Inferior parietal cortex (tissue), 1 donor: ENCODE measurements at regions not wholly inside any gene's neighbourhood (a gene's known extent, or its start where the extent isn't known, plus 50 kb on each side); places are given as distances from the start of the nearest gene placed in this dataset.
A peak's percentile ranks its signal among the peaks of the same experiment; 100 is the strongest.

Source experiments
- DNase-seq: peaks from one replicate; pipeline ENCODE4 v3.0.0-alpha.2; 2016; ENCODE audit errors: extremely low spot score

- no peak for DNase-seq
These were observed 364.6 kb downstream of the BRINP1 start for GRCh38 chr9:119004618-119004990.

GRCh38 chr9:119005162-119005561 is 364.1 kb downstream of the BRINP1 start:
- DNase-seq, result no peak

GRCh38 chr9:119009249-119009648 is 360.0 kb downstream of the BRINP1 start:
- DNase-seq, result no peak

- peak; percentile 24 for DNase-seq
These were observed 349.0 kb downstream of the BRINP1 start for GRCh38 chr9:119020284-119020683.

GRCh38 chr9:119020730-119021333 is 348.4 kb downstream of the BRINP1 start:
- peak; percentile 38 for DNase-seq

GRCh38 chr9:119026120-119026519 is 343.1 kb downstream of the BRINP1 start:
- peak; percentile 61 for DNase-seq

- DNase-seq, result no peak
These were observed 341.1 kb downstream of the BRINP1 start for GRCh38 chr9:119027901-119028699.

GRCh38 chr9:119029886-119030285 is 339.3 kb downstream of the BRINP1 start:
- peak; percentile 44 for DNase-seq

GRCh38 chr9:119033596-119033995 is 335.6 kb downstream of the BRINP1 start:
- no peak for DNase-seq

- no peak for DNase-seq
These were observed 332.3 kb downstream of the BRINP1 start for GRCh38 chr9:119036969-119037368.

GRCh38 chr9:119043996-119044395 is 325.2 kb downstream of the BRINP1 start:
- no peak for DNase-seq

- DNase-seq, result no peak
These were observed 324.4 kb downstream of the BRINP1 start for GRCh38 chr9:119044806-119045205.

GRCh38 chr9:119047513-119048307 is 321.5 kb downstream of the BRINP1 start:
- DNase-seq, result no peak

- no peak for DNase-seq
These were observed 319.0 kb downstream of the BRINP1 start for GRCh38 chr9:119050281-119050680.

GRCh38 chr9:119052339-119053030 is 316.8 kb downstream of the BRINP1 start:
- no peak for DNase-seq

GRCh38 chr9:119053070-119053469 is 316.2 kb downstream of the BRINP1 start:
- DNase-seq, result no peak

- DNase-seq, result no peak
These were observed 308.4 kb downstream of the BRINP1 start for GRCh38 chr9:119060629-119061385.

- DNase-seq, result no peak
These were observed 297.6 kb downstream of the BRINP1 start for GRCh38 chr9:119071636-119072035.

- no peak for DNase-seq
These were observed 295.2 kb downstream of the BRINP1 start for GRCh38 chr9:119074017-119074416.

GRCh38 chr9:119078015-119078414 is 291.2 kb downstream of the BRINP1 start:
- DNase-seq, result no peak

GRCh38 chr9:119083673-119084072 is 285.6 kb downstream of the BRINP1 start:
- DNase-seq, result no peak
